PC-3 (cell line): ENCODE measurements at regions not wholly inside any gene's neighbourhood (a gene's known extent, or its start where the extent isn't known, plus 50 kb on each side); places are given as distances from the start of the nearest gene placed in this dataset.

Source experiments
- CTCF ChIP-seq: fragments of 300-600 bp; sonication (generic); conservative IDR thresholded peaks from 2 replicates; pipeline ENCODE4 v1.5.1; 2017; ENCODE audit warnings: antibody characterized with exemption, low read depth, mild to moderate bottlenecking, low read length
- EZH2 ChIP-seq: fragments of 300-600 bp; sonication (generic); IDR thresholded peaks from one replicate; pipeline ENCODE4 v1.6.1; 2017; ENCODE audit warnings: antibody characterized with exemption, mild to moderate bottlenecking, low read length; ENCODE audit not compliant: unreplicated experiment
- EZH2phosphoT487 ChIP-seq: fragments of 300-600 bp; sonication (generic); IDR thresholded peaks from 2 replicates; pipeline ENCODE4 v1.6.1; 2018; ENCODE audit warnings: mild to moderate bottlenecking, antibody characterized with exemption, low read length, borderline replicate concordance

- TF ChIP-seq EZH2, result no peak
- no peak for TF ChIP-seq EZH2phosphoT487
- no peak for TF ChIP-seq CTCF
Measured at GRCh38 chr10:85008488-85009184, 680.2 kb downstream of the CCSER2 start.
